MM.1S (cell line): ENCODE measurements at regions not wholly inside any gene's neighbourhood (a gene's known extent, or its start where the extent isn't known, plus 50 kb on each side); places are given as distances from the start of the nearest gene placed in this dataset.

ENCODE experiments used
- DNase-seq: peaks from one replicate; pipeline ENCODE4 v3.0.0-alpha.2; 2015
- H2AFZ ChIP-seq: fragments of 300-600 bp; sonication (generic); 2 replicates; pipeline ENCODE4 v1.6.0; 2016; ENCODE audit warnings: antibody characterized with exemption, low read length
- H3F3A ChIP-seq: fragments of 300-600 bp; sonication (generic); 2 replicates; pipeline ENCODE4 v1.6.1; 2016; ENCODE audit warnings: mild to moderate bottlenecking, antibody characterized with exemption, low read length, moderate library complexity, mixed read lengths; ENCODE audit not compliant: insufficient read depth
- H3K27ac ChIP-seq: fragments of 300-600 bp; sonication (generic); 2 replicates; pipeline ENCODE4 v1.5.1; 2016; ENCODE audit warnings: mild to moderate bottlenecking, low read length
- H3K27me3 ChIP-seq: fragments of 300-600 bp; sonication (generic); replicated peaks from 2 replicates; pipeline ENCODE4 v1.6.0; 2016; ENCODE audit warnings: low read length; ENCODE audit not compliant: insufficient read depth
- H3K36me3 ChIP-seq: fragments of 300-600 bp; sonication (generic); replicated peaks from 2 replicates; pipeline ENCODE4 v1.6.1; 2016; ENCODE audit warnings: mild to moderate bottlenecking, low read length, mixed read lengths; ENCODE audit not compliant: insufficient read depth
- H3K4me1 ChIP-seq: fragments of 300-600 bp; sonication (generic); 2 replicates; pipeline ENCODE4 v1.6.1; 2016; ENCODE audit warnings: low read length, mixed read lengths
- H3K4me2 ChIP-seq: fragments of 300-600 bp; sonication (generic); 2 replicates; pipeline ENCODE4 v1.6.0; 2016; ENCODE audit warnings: low read depth, low read length
- H3K4me3 ChIP-seq: fragments of 300-600 bp; sonication (generic); 2 replicates; pipeline ENCODE4 v1.5.1; 2016; ENCODE audit warnings: low read length, mixed read lengths
- H3K79me2 ChIP-seq: fragments of 300-600 bp; sonication (generic); 2 replicates; pipeline ENCODE4 v1.6.1; 2016; ENCODE audit warnings: mixed run types, low read length, mixed read lengths
- H3K9ac ChIP-seq: fragments of 300-600 bp; sonication (generic); 2 replicates; pipeline ENCODE4 v1.6.1; 2016; ENCODE audit warnings: low read length, mixed read lengths
- H3K9me2 ChIP-seq: fragments of 300-600 bp; sonication (generic); replicated peaks from 2 replicates; pipeline ENCODE4 v1.6.1; 2016; ENCODE audit warnings: mild to moderate bottlenecking, low read length, mixed read lengths; ENCODE audit not compliant: insufficient read depth
- H3K9me3 ChIP-seq: fragments of 300-600 bp; sonication (generic); replicated peaks from 2 replicates; pipeline ENCODE4 v1.6.1; 2016; ENCODE audit warnings: mild to moderate bottlenecking, low read length, mixed read lengths; ENCODE audit not compliant: insufficient read depth
- H4K20me1 ChIP-seq: fragments of 300-600 bp; sonication (generic); 2 replicates; pipeline ENCODE4 v1.6.1; 2016; ENCODE audit warnings: mild to moderate bottlenecking, low read length, moderate library complexity, mixed read lengths; ENCODE audit not compliant: insufficient read depth
- CTCF ChIP-seq: fragments of 300-600 bp; sonication (generic); IDR thresholded peaks from 2 replicates; pipeline ENCODE4 v1.5.1; 2016; ENCODE audit warnings: antibody characterized with exemption, low read length, mixed read lengths
- EZH2 ChIP-seq: fragments of 300-600 bp; sonication (generic); optimal IDR thresholded peaks from 2 replicates; pipeline ENCODE3; 2017; ENCODE audit warnings: low read depth, mild to moderate bottlenecking, antibody characterized with exemption, low read length, mixed read lengths
- EZH2phosphoT487 ChIP-seq: fragments of 300-600 bp; sonication (generic); IDR thresholded peaks from 2 replicates; pipeline ENCODE4 v1.6.1; 2018; ENCODE audit warnings: antibody characterized with exemption, low read length

- no peaks in the 10 kb centered on the region for H3K9me3 ChIP-seq
- no peak for DNase-seq
- H3K4me2 ChIP-seq: no peak overlapping the region
Observed at GRCh38 chr20:39993742-39994141, 695.3 kb downstream of the MAFB start.

GRCh38 chr20:39990692-39991091, 698.3 kb downstream of the MAFB start:
- TF ChIP-seq EZH2: no peak
- TF ChIP-seq CTCF: no peak
- no peak for TF ChIP-seq EZH2phosphoT487
- no peaks in the 10 kb centered on the region for H3K36me3 ChIP-seq
- no peaks in the 10 kb centered on the region for H3K27me3 ChIP-seq
- no peaks in the 10 kb centered on the region for H3K9me2 ChIP-seq
- no peaks in the 10 kb centered on the region for H3F3A ChIP-seq
- no peak overlapping the region for H3K4me2 ChIP-seq
- no peak overlapping the region for H3K4me3 ChIP-seq
- no peak overlapping the region for H3K27ac ChIP-seq
- no peaks in the 10 kb centered on the region for H3K4me1 ChIP-seq
- DNase-seq: no peak
- H4K20me1 ChIP-seq: no peaks in the 10 kb centered on the region
- no peak overlapping the region for H2AFZ ChIP-seq
- H3K79me2 ChIP-seq: no peaks in the 10 kb centered on the region
- H3K9ac ChIP-seq: no peak overlapping the region
- no peaks in the 10 kb centered on the region for H3K9me3 ChIP-seq

More at GRCh38 chr20:39993742-39994141, 695.3 kb downstream of the MAFB start:
- Histone ChIP-seq H2AFZ (no peak overlapping the region), H3K9ac (no peak overlapping the region), H3K4me1 (no peaks in the 10 kb centered on the region), H3K9me2 (no peaks in the 10 kb centered on the region), H3K27ac (no peak overlapping the region), H4K20me1 (no peaks in the 10 kb centered on the region), H3F3A (no peaks in the 10 kb centered on the region), H3K27me3 (no peaks in the 10 kb centered on the region), H3K4me3 (no peak overlapping the region), H3K36me3 (no peaks in the 10 kb centered on the region), H3K79me2 (no peaks in the 10 kb centered on the region)
- TF ChIP-seq EZH2: no peak
- TF ChIP-seq EZH2phosphoT487: no peak
- no peak for TF ChIP-seq CTCF

- H3K79me2 ChIP-seq: no peaks in the 10 kb centered on the region
- no peak overlapping the region for H3K27ac ChIP-seq
- TF ChIP-seq EZH2 (no peak), CTCF (no peak), EZH2phosphoT487 (no peak)
- H3K4me1 ChIP-seq: no peaks in the 10 kb centered on the region
- no peak overlapping the region for H2AFZ ChIP-seq
- no peaks in the 10 kb centered on the region for H3K27me3 ChIP-seq
- no peaks in the 10 kb centered on the region for H4K20me1 ChIP-seq
- no peak overlapping the region for H3K4me2 ChIP-seq
- no peak overlapping the region for H3K9ac ChIP-seq
- no peaks in the 10 kb centered on the region for H3K9me2 ChIP-seq
- no peaks in the 10 kb centered on the region for H3K36me3 ChIP-seq
- DNase-seq: no peak
- H3F3A ChIP-seq: no peaks in the 10 kb centered on the region
- H3K9me3 ChIP-seq: no peaks in the 10 kb centered on the region
- no peak overlapping the region for H3K4me3 ChIP-seq
Observed at GRCh38 chr20:39988991-39989390, 700.0 kb downstream of the MAFB start.
